Tibial nerve (tissue), 3 donors: ENCODE measurements at regions not wholly inside any gene's neighbourhood (a gene's known extent, or its start where the extent isn't known, plus 50 kb on each side); places are given as distances from the start of the nearest gene placed in this dataset.

Source experiments
- POLR2A ChIP-seq, 2 donors: fragments of 450-650 bp; IDR thresholded peaks; one replicate each; pipeline ENCODE4 v1.6.1; 2017; ENCODE audit warnings: antibody characterized with exemption in 2 of 2, mild to moderate bottlenecking in 2 of 2, moderate library complexity in 2 of 2
- TF ChIP-seq, protein P1 (sequence below), 5 experiments: fragments of 200-600 bp in 3 of 5; fragments of 450-650 bp in 2 of 5; sonication (generic) in 3 of 5; IDR thresholded peaks; one replicate each; pipeline ENCODE4 v1.5.1; 2016 to 2019; ENCODE audit warnings: antibody characterized with exemption in 5 of 5, mild to moderate bottlenecking in 3 of 5, moderate library complexity in 2 of 5

- TF ChIP-seq, protein P1, sequence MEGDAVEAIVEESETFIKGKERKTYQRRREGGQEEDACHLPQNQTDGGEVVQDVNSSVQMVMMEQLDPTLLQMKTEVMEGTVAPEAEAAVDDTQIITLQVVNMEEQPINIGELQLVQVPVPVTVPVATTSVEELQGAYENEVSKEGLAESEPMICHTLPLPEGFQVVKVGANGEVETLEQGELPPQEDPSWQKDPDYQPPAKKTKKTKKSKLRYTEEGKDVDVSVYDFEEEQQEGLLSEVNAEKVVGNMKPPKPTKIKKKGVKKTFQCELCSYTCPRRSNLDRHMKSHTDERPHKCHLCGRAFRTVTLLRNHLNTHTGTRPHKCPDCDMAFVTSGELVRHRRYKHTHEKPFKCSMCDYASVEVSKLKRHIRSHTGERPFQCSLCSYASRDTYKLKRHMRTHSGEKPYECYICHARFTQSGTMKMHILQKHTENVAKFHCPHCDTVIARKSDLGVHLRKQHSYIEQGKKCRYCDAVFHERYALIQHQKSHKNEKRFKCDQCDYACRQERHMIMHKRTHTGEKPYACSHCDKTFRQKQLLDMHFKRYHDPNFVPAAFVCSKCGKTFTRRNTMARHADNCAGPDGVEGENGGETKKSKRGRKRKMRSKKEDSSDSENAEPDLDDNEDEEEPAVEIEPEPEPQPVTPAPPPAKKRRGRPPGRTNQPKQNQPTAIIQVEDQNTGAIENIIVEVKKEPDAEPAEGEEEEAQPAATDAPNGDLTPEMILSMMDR (IDR thresholded peaks at IDR 0.05): no peak
- TF ChIP-seq POLR2A (IDR thresholded peaks at IDR 0.05): no peak
Observed at GRCh38 chr4:170672381-170672965, 582.7 kb upstream of the AADAT start.
